SIG-M5 treated with dmso at 0.1 percent for 504 hours (cell line): ENCODE measurements at regions not wholly inside any gene's neighbourhood (a gene's known extent, or its start where the extent isn't known, plus 50 kb on each side); places are given as distances from the start of the nearest gene placed in this dataset.
"Not testable (repeated sequence)": the region's sequence is repeated elsewhere in the genome, so short reads cannot be mapped to it uniquely, and the experiment has no call there.

Experiments
- DNase-seq: peaks from one replicate; lab custom pipeline; 2025; ENCODE audit not compliant: unreplicated experiment; lab: John Stamatoyannopoulos, UW

- DNase-seq = no peak
These were observed 218.9 kb downstream of the NDUFA10 start for GRCh38 chr2:239806276-239806675.

GRCh38 chr2:239805414-239805813 lies 219.7 kb downstream of the NDUFA10 start:
- no peak for DNase-seq

- DNase-seq = no peak
These were observed 220.2 kb downstream of the NDUFA10 start for GRCh38 chr2:239805043-239805329.

- DNase-seq = no peak
These were observed 220.7 kb downstream of the NDUFA10 start for GRCh38 chr2:239804161-239805042.

GRCh38 chr2:239803766-239804115 lies 221.4 kb downstream of the NDUFA10 start:
- no peak for DNase-seq

GRCh38 chr2:239803102-239803765 lies 221.9 kb downstream of the NDUFA10 start:
- no peak for DNase-seq

GRCh38 chr2:239802185-239802649 lies 222.9 kb downstream of the NDUFA10 start:
- DNase-seq = no peak

GRCh38 chr2:239801404-239802184 lies 223.5 kb downstream of the NDUFA10 start:
- no peak for DNase-seq

- no peak for DNase-seq
These were observed 224.3 kb downstream of the NDUFA10 start for GRCh38 chr2:239800785-239801386.

- DNase-seq = no peak
These were observed 227.8 kb downstream of the NDUFA10 start for GRCh38 chr2:239797316-239797715.

- DNase-seq = not testable (repeated sequence)
These were observed 229.4 kb downstream of the NDUFA10 start for GRCh38 chr2:239795761-239796160.

GRCh38 chr2:239793836-239794235 lies 231.3 kb downstream of the NDUFA10 start:
- no peak for DNase-seq

- no peak for DNase-seq
These were observed 232.1 kb downstream of the NDUFA10 start for GRCh38 chr2:239793086-239793485.

- no peak for DNase-seq
These were observed 232.6 kb downstream of the NDUFA10 start for GRCh38 chr2:239792405-239793084.

GRCh38 chr2:239791526-239792404 lies 233.4 kb downstream of the NDUFA10 start:
- DNase-seq = no peak

- no peak for DNase-seq
These were observed 234.4 kb downstream of the NDUFA10 start for GRCh38 chr2:239790721-239791120.

GRCh38 chr2:239790313-239790712 lies 234.8 kb downstream of the NDUFA10 start:
- DNase-seq = no peak

GRCh38 chr2:239789711-239790110 lies 235.4 kb downstream of the NDUFA10 start:
- DNase-seq = no peak

GRCh38 chr2:239788576-239789098 lies 236.5 kb downstream of the NDUFA10 start:
- no peak for DNase-seq
